ENCODE measurements at regions not wholly inside any gene's neighbourhood (a gene's known extent, or its start where the extent isn't known, plus 50 kb on each side); places are given as distances from the start of the nearest gene placed in this dataset.
A peak's percentile ranks its signal among the peaks of the same experiment; 100 is the strongest.

DNA sequence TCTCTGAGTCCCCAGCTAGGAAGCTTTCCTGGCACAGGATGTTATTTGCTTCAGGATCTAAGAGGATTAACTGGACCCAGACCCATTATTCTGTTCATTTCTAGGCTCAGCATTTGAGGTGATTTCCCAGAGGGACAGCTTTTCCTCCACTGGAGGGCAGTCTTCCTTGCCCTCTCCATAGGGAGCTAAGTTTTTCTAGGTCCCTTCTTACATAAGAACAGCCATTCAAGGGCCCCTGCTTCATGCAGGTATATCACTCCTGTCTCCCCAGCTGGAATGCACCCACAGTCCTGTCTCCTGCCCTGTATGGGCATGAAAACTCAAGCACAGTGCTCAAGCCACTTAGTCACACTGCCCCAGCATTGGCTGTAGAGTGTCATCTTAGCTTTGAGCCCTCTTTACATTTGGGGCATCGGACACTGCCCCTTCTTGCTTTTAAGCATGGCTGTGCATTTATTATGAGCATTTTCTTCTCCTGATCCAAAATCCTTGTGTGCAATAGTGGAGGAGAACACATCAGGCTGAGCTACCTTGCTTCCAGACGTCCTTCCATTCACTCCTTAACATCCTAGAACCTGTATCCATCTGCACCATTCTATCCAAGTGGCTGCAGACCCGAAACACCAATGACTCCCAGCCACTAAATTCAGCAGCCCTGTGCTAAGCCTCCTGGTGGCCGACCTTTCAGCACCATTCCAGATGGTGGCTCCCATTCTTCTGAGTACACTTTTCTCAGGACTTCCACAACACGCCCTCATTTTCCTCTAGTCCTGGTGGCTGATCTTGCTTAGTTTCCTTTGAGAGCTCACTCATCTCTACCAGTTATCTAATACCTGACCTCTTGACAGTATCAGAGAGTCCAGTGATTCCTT is 80.0 kb downstream of the COPS8 start:
- H3K27ac ChIP-seq (ENCODE audit: low read depth, low read length, poor library complexity, severe bottlenecking) = no peak overlapping the region
- H3K4me1 ChIP-seq (ENCODE audit: insufficient read depth, low read length, poor library complexity, severe bottlenecking) = no peaks in the 10 kb centered on the region
- intact Hi-C loops (cut with micrococcal nuclease; ENCODE audit: unreplicated experiment) = no loop called here
- peaks cover 3% of the 10 kb centered on the region for H3K27me3 ChIP-seq (replicated peaks; ENCODE audit: insufficient read depth, low read depth, low read length, poor library complexity)
- no TSS peak for BruUV-seq (replicated peaks)
- CTCF ChIA-PET = interaction anchor here (1.0 to 2.4 kb wide), 4 partner anchors 244 to 406 kb away, joined by 6 to 12 read pairs (median 8); no protein-coding TSS in a partner anchor
- H3K9me3 ChIP-seq (ENCODE audit: low read depth, low read length, poor library complexity, severe bottlenecking) = peaks cover 3% of the 10 kb centered on the region
- TF ChIP-seq EZH2 (IDR thresholded peaks at IDR 0.05; ENCODE audit: borderline replicate concordance, low read depth, low read length, poor library complexity, severe bottlenecking) = no peak
- TF ChIP-seq CTCF (conservative IDR thresholded peaks at IDR 0.05; ENCODE audit: low read depth, low read length) = peak; percentile 62
- H3K36me3 ChIP-seq (ENCODE audit: insufficient read depth, low read length, poor library complexity, severe bottlenecking) = no peaks in the 10 kb centered on the region
- no peak overlapping the region for H3K4me3 ChIP-seq (ENCODE audit: low read depth, low read length, poor library complexity, severe bottlenecking)
- peak; percentile 45 for DNase-seq (ENCODE audit: low spot score)
- POLR2A ChIA-PET (ENCODE audit: low non-redundant PET) = no interaction called here

DNA sequence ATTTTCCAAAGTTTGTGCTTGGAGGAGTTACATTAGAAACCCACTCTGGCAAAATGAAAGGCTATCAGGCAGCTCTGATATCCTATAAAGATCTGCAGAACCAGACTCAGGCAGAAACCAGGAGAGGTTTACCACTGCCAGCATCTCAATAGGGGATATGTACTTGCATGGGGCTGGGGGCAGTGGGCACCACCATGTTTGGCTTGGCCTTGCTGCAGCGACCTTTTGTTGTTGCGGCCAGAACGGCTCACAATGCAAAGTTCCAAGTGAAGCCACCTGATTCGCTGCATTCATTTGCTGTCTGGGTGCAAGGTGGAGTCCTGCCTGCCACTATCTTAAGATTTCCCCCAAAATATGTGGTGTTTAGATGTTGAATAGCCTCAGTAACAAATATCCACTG is 81.3 kb downstream of the COPS8 start:
- ChIA-PET CTCF (interaction anchor here (2.4 kb wide), 1 partner anchor 255 kb away, joined by 11 read pairs; no protein-coding TSS in a partner anchor), POLR2A (ENCODE audit: low non-redundant PET) (no interaction called here)
- no peak overlapping the region for H3K4me3 ChIP-seq (ENCODE audit: low read depth, low read length, poor library complexity, severe bottlenecking)
- no peaks in the 10 kb centered on the region for H3K4me1 ChIP-seq (ENCODE audit: insufficient read depth, low read length, poor library complexity, severe bottlenecking)
- intact Hi-C loops (cut with micrococcal nuclease; ENCODE audit: unreplicated experiment) = no loop called here
- no peak for DNase-seq (ENCODE audit: low spot score)
- peaks cover 3% of the 10 kb centered on the region for H3K9me3 ChIP-seq (ENCODE audit: low read depth, low read length, poor library complexity, severe bottlenecking)
- BruUV-seq (replicated peaks) = no TSS peak
- H3K27ac ChIP-seq (ENCODE audit: low read depth, low read length, poor library complexity, severe bottlenecking) = no peak overlapping the region
- no peak for TF ChIP-seq CTCF (conservative IDR thresholded peaks at IDR 0.05; ENCODE audit: low read depth, low read length)
- no peak for TF ChIP-seq EZH2 (IDR thresholded peaks at IDR 0.05; ENCODE audit: borderline replicate concordance, low read depth, low read length, poor library complexity, severe bottlenecking)
- H3K36me3 ChIP-seq (ENCODE audit: insufficient read depth, low read length, poor library complexity, severe bottlenecking) = no peaks in the 10 kb centered on the region
- peaks cover 3% of the 10 kb centered on the region for H3K27me3 ChIP-seq (replicated peaks; ENCODE audit: insufficient read depth, low read depth, low read length, poor library complexity)

GRCh38 chr2:237167934-237168333 is 82.2 kb downstream of the COPS8 start:
- intact Hi-C loops (cut with micrococcal nuclease; ENCODE audit: unreplicated experiment) = no loop called here
- Histone ChIP-seq H3K27ac (ENCODE audit: low read depth, low read length, poor library complexity, severe bottlenecking) (no peak overlapping the region), H3K4me3 (ENCODE audit: low read depth, low read length, poor library complexity, severe bottlenecking) (no peak overlapping the region), H3K4me1 (ENCODE audit: insufficient read depth, low read length, poor library complexity, severe bottlenecking) (no peaks in the 10 kb centered on the region), H3K27me3 (replicated peaks; ENCODE audit: insufficient read depth, low read depth, low read length, poor library complexity) (peaks cover 3% of the 10 kb centered on the region), H3K9me3 (ENCODE audit: low read depth, low read length, poor library complexity, severe bottlenecking) (peaks cover 3% of the 10 kb centered on the region), H3K36me3 (ENCODE audit: insufficient read depth, low read length, poor library complexity, severe bottlenecking) (no peaks in the 10 kb centered on the region)
- TF ChIP-seq CTCF (conservative IDR thresholded peaks at IDR 0.05; ENCODE audit: low read depth, low read length) = no peak
- no peak for TF ChIP-seq EZH2 (IDR thresholded peaks at IDR 0.05; ENCODE audit: borderline replicate concordance, low read depth, low read length, poor library complexity, severe bottlenecking)
- CTCF ChIA-PET = no interaction called here
- DNase-seq (ENCODE audit: low spot score) = no peak
- no TSS peak for BruUV-seq (replicated peaks)
- POLR2A ChIA-PET (ENCODE audit: low non-redundant PET) = no interaction called here

All from A673 (cell line).